Hindlimb muscle (tissue), 1 donor: ENCODE measurements at regions not wholly inside any gene's neighbourhood (a gene's known extent, or its start where the extent isn't known, plus 50 kb on each side); places are given as distances from the start of the nearest gene placed in this dataset.
A peak's percentile ranks its signal among the peaks of the same experiment; 100 is the strongest.

Experiments used
- DNase-seq: peaks from one replicate; pipeline ENCODE4 v3.0.0-alpha.2; 2013

- peak; percentile 63 for DNase-seq
Observed at GRCh38 chr16:27720731-27721530, 171.0 kb downstream of the KATNIP start.

GRCh38 chr16:27721531-27722181 is 171.7 kb downstream of the KATNIP start:
- peak; percentile 68 for DNase-seq

- DNase-seq: no peak
Observed at GRCh38 chr16:27722207-27722606, 172.3 kb downstream of the KATNIP start.

GRCh38 chr16:27722892-27723450 is 173.0 kb downstream of the KATNIP start:
- no peak for DNase-seq

- DNase-seq: no peak
Observed at GRCh38 chr16:27723711-27724481, 174.0 kb downstream of the KATNIP start.

GRCh38 chr16:27724482-27725235 is 174.7 kb downstream of the KATNIP start:
- no peak for DNase-seq

- DNase-seq: no peak
Observed at GRCh38 chr16:27725236-27726000, 175.5 kb downstream of the KATNIP start.

- no peak for DNase-seq
Observed at GRCh38 chr16:27726621-27727261, 176.8 kb downstream of the KATNIP start.

GRCh38 chr16:27727941-27728340 is 178.0 kb downstream of the KATNIP start:
- DNase-seq: no peak

GRCh38 chr16:27728691-27729090 is 178.7 kb downstream of the KATNIP start:
- no peak for DNase-seq

GRCh38 chr16:27729516-27730304 is 179.8 kb downstream of the KATNIP start:
- no peak for DNase-seq

GRCh38 chr16:27730661-27731210 is 180.8 kb downstream of the KATNIP start:
- DNase-seq: no peak

- DNase-seq: no peak
Observed at GRCh38 chr16:27735031-27735430, 185.1 kb downstream of the KATNIP start.

- DNase-seq: no peak
Observed at GRCh38 chr16:27736431-27736830, 186.5 kb downstream of the KATNIP start.

GRCh38 chr16:27737513-27737912 is 187.6 kb downstream of the KATNIP start:
- no peak for DNase-seq
